ENCODE measurements at regions not wholly inside any gene's neighbourhood (a gene's known extent, or its start where the extent isn't known, plus 50 kb on each side); places are given as distances from the start of the nearest gene placed in this dataset.

DNA sequence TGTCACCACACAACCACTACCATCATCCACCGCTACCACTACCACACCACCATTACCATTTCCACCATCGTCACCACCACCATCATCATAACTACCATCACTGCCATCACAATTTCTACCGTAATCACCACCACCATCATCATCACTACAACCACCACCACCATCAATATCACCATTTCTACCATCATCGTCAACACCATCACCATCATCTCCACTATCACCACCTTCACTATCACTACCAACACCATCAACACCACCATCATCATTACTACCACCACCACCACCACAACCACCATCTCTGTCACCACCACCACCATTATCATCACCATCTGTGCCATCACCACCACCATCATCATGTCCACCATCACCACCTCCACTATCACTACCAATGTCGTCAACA is 524.5 kb upstream of the C16orf82 start:
- no peak overlapping the region for H3K4me2 ChIP-seq (ENCODE audit: unreplicated experiment)
- in situ Hi-C loops (cut with MboI), result no loop called here
- H3K9ac ChIP-seq, result no peak overlapping the region
- no peak for TF ChIP-seq EZH2 (IDR thresholded peaks at IDR 0.05; ENCODE audit: insufficient read depth, poor library complexity, severe bottlenecking)
- TF ChIP-seq EZH2phosphoT487 (IDR thresholded peaks at IDR 0.05; ENCODE audit: insufficient read depth, low read depth), result no peak
- no peaks in the 10 kb centered on the region for H3K9me2 ChIP-seq (ENCODE audit: insufficient read depth)
- no peaks in the 10 kb centered on the region for H3K27me3 ChIP-seq (replicated peaks; ENCODE audit: insufficient read depth)
- 51 to 55% methylated on average over 5 of the region's 5 CpGs for WGBS, 2 experiments (ENCODE audit: low coverage in 1 of 2, low lambda C conversion rate in 2 of 2, missing lambda C conversion rate in 2 of 2)
- H3K36me3 ChIP-seq (ENCODE audit: low read depth), result no peaks in the 10 kb centered on the region
- H3K27ac ChIP-seq, result no peak overlapping the region
- DNase-seq, result no peak
- no peak overlapping the region for H2AFZ ChIP-seq
- H3K79me2 ChIP-seq (ENCODE audit: insufficient read depth), result no peaks in the 10 kb centered on the region
- H4K20me1 ChIP-seq (ENCODE audit: insufficient read depth), result no peaks in the 10 kb centered on the region
- H3K9me3 ChIP-seq (ENCODE audit: low read depth), result no peaks in the 10 kb centered on the region
- H3F3A ChIP-seq (ENCODE audit: insufficient read depth), result no peaks in the 10 kb centered on the region
- H3K4me1 ChIP-seq (ENCODE audit: insufficient read depth), result no peaks in the 10 kb centered on the region
- H3K4me3 ChIP-seq, result no peak overlapping the region

DNA sequence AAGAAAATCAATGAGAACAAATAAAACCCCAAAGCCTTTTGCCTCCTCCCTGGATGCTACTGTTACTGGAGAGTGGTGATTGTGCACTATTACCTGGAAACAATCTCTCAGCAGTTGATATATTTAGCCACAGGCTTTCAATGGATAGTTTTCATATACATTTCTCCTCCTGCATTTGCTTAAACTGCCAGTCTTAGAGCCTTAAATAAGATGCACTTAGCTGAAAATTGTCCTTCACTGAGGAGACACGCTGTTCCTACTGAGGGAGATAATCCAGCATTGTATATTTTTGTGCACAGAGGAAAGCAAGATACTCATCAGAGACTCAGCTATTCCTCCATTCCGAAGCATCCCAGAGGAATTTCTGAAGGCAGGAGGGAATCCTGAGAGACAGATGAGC is 520.2 kb upstream of the C16orf82 start:
- no peaks in the 10 kb centered on the region for H3K4me1 ChIP-seq (ENCODE audit: insufficient read depth)
- H4K20me1 ChIP-seq (ENCODE audit: insufficient read depth), result no peaks in the 10 kb centered on the region
- no peak overlapping the region for H3K27ac ChIP-seq
- no peak overlapping the region for H2AFZ ChIP-seq
- TF ChIP-seq EZH2phosphoT487 (IDR thresholded peaks at IDR 0.05; ENCODE audit: insufficient read depth, low read depth), result no peak
- TF ChIP-seq EZH2 (IDR thresholded peaks at IDR 0.05; ENCODE audit: insufficient read depth, poor library complexity, severe bottlenecking), result no peak
- H3K4me2 ChIP-seq (ENCODE audit: unreplicated experiment), result no peak overlapping the region
- no peak for DNase-seq
- in situ Hi-C loops (cut with MboI), result no loop called here
- H3K9me3 ChIP-seq (ENCODE audit: low read depth), result no peaks in the 10 kb centered on the region
- no peaks in the 10 kb centered on the region for H3K36me3 ChIP-seq (ENCODE audit: low read depth)
- H3K9ac ChIP-seq, result no peak overlapping the region
- H3K9me2 ChIP-seq (ENCODE audit: insufficient read depth), result no peaks in the 10 kb centered on the region
- no peak overlapping the region for H3K4me3 ChIP-seq
- H3K79me2 ChIP-seq (ENCODE audit: insufficient read depth), result no peaks in the 10 kb centered on the region
- H3K27me3 ChIP-seq (replicated peaks; ENCODE audit: insufficient read depth), result no peaks in the 10 kb centered on the region
- no peaks in the 10 kb centered on the region for H3F3A ChIP-seq (ENCODE audit: insufficient read depth)
- WGBS, 2 experiments (ENCODE audit: low coverage in 1 of 2, low lambda C conversion rate in 2 of 2, missing lambda C conversion rate in 2 of 2), result 17 to 26% methylated on average over 2 of the region's 2 CpGs

DNA sequence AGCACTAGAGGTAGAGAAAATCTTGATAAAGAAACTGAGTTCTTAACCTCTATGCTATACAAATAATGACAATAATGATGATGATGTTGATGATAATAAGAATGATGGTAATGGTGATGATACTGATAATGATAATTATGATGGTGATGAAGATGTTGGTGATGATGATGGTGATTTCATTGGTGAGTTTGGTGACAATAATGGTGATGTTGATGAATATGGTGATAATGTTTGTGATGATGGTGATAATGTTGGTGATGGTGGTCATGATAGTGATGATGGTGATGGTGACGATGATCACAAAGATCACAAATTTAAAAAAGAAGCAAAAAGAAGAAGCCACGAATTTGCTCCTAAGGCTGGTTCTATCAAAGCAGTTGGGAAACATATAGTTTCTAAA is 519.0 kb upstream of the C16orf82 start:
- DNase-seq, result no peak
- TF ChIP-seq EZH2 (IDR thresholded peaks at IDR 0.05; ENCODE audit: insufficient read depth, poor library complexity, severe bottlenecking) (no peak), EZH2phosphoT487 (IDR thresholded peaks at IDR 0.05; ENCODE audit: insufficient read depth, low read depth) (no peak)
- Histone ChIP-seq H3K9me2 (ENCODE audit: insufficient read depth) (no peaks in the 10 kb centered on the region), H2AFZ (no peak overlapping the region), H3K9me3 (ENCODE audit: low read depth) (no peaks in the 10 kb centered on the region), H3K79me2 (ENCODE audit: insufficient read depth) (no peaks in the 10 kb centered on the region), H3K4me1 (ENCODE audit: insufficient read depth) (no peaks in the 10 kb centered on the region), H4K20me1 (ENCODE audit: insufficient read depth) (no peaks in the 10 kb centered on the region), H3F3A (ENCODE audit: insufficient read depth) (no peaks in the 10 kb centered on the region), H3K9ac (no peak overlapping the region), H3K27me3 (replicated peaks; ENCODE audit: insufficient read depth) (no peaks in the 10 kb centered on the region), H3K4me2 (ENCODE audit: unreplicated experiment) (no peak overlapping the region), H3K36me3 (ENCODE audit: low read depth) (no peaks in the 10 kb centered on the region), H3K4me3 (no peak overlapping the region), H3K27ac (no peak overlapping the region)
- WGBS, 2 experiments (ENCODE audit: low coverage in 1 of 2, low lambda C conversion rate in 2 of 2, missing lambda C conversion rate in 2 of 2), result 24 to 25% methylated on average over 2 of the region's 2 CpGs
- in situ Hi-C loops (cut with MboI), result no loop called here

DNA sequence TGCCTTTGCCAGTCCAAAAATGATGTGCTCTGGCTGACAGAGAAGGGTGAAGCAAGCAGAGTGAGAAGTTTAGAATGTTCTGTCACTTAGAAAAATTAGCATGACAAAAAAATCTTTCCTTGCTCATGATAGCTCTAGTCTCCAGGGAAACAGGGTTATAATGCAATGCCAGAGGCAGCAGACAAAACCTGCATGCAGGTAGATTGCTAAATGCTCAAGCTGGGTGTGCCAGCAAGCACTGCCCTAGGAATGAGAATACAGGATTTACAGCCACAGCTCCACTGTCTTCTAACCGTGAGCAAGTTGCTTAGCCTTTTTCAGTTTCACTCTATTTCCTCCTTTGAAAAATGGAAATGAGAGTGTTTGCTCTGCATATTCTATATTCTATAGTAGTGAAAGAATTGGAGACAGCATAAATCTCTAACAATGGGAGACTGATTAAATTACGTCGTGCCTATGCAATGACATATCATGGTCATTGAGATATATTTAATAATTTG is 516.6 kb upstream of the C16orf82 start:
- Histone ChIP-seq H3K36me3 (ENCODE audit: low read depth) (no peaks in the 10 kb centered on the region), H2AFZ (no peak overlapping the region), H3F3A (ENCODE audit: insufficient read depth) (no peaks in the 10 kb centered on the region), H3K4me2 (ENCODE audit: unreplicated experiment) (no peak overlapping the region), H3K27ac (no peak overlapping the region), H3K4me3 (no peak overlapping the region), H4K20me1 (ENCODE audit: insufficient read depth) (no peaks in the 10 kb centered on the region), H3K9me3 (ENCODE audit: low read depth) (no peaks in the 10 kb centered on the region), H3K9me2 (ENCODE audit: insufficient read depth) (no peaks in the 10 kb centered on the region), H3K79me2 (ENCODE audit: insufficient read depth) (no peaks in the 10 kb centered on the region), H3K27me3 (replicated peaks; ENCODE audit: insufficient read depth) (no peaks in the 10 kb centered on the region), H3K4me1 (ENCODE audit: insufficient read depth) (no peaks in the 10 kb centered on the region), H3K9ac (no peak overlapping the region)
- in situ Hi-C loops (cut with MboI), result no loop called here
- DNase-seq, result no peak
- WGBS, 2 experiments (ENCODE audit: low coverage in 1 of 2, low lambda C conversion rate in 2 of 2, missing lambda C conversion rate in 2 of 2), result 22 to 27% methylated on average over 3 of the region's 3 CpGs
- TF ChIP-seq EZH2 (IDR thresholded peaks at IDR 0.05; ENCODE audit: insufficient read depth, poor library complexity, severe bottlenecking), result no peak

DNA sequence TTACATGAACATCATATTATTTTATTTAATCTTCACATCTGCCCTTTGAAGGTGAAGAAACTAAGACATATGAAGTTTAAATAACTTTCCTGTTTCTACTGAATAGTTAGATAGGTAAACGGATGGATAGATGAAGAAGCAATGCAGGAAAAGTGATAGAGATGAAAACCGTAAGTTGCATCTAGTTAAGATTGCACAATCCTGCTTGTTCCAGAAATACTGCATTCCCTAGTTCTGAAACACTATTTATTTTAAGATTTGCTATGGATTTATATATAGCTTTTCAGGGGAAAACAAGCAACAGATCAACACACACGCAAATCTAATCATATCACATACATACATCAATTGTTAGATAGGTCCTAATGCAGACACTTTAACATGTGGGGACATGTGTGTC is 512.7 kb upstream of the C16orf82 start:
- no peaks in the 10 kb centered on the region for H3K27me3 ChIP-seq (replicated peaks; ENCODE audit: insufficient read depth)
- H3K4me3 ChIP-seq, result no peak overlapping the region
- no peaks in the 10 kb centered on the region for H3K4me1 ChIP-seq (ENCODE audit: insufficient read depth)
- no peaks in the 10 kb centered on the region for H3K36me3 ChIP-seq (ENCODE audit: low read depth)
- H3K4me2 ChIP-seq (ENCODE audit: unreplicated experiment), result no peak overlapping the region
- no peaks in the 10 kb centered on the region for H3F3A ChIP-seq (ENCODE audit: insufficient read depth)
- no peaks in the 10 kb centered on the region for H3K79me2 ChIP-seq (ENCODE audit: insufficient read depth)
- WGBS, 2 experiments (ENCODE audit: low coverage in 1 of 2, low lambda C conversion rate in 2 of 2, missing lambda C conversion rate in 2 of 2), result 40 to 58% methylated on average over 3 of the region's 3 CpGs
- H3K9ac ChIP-seq, result no peak overlapping the region
- no peak for DNase-seq
- in situ Hi-C loops (cut with MboI), result no loop called here
- no peak overlapping the region for H2AFZ ChIP-seq
- no peaks in the 10 kb centered on the region for H3K9me3 ChIP-seq (ENCODE audit: low read depth)
- no peaks in the 10 kb centered on the region for H4K20me1 ChIP-seq (ENCODE audit: insufficient read depth)
- H3K27ac ChIP-seq, result no peak overlapping the region
- TF ChIP-seq EZH2 (IDR thresholded peaks at IDR 0.05; ENCODE audit: insufficient read depth, poor library complexity, severe bottlenecking) (no peak), EZH2phosphoT487 (IDR thresholded peaks at IDR 0.05; ENCODE audit: insufficient read depth, low read depth) (no peak)
- H3K9me2 ChIP-seq (ENCODE audit: insufficient read depth), result no peaks in the 10 kb centered on the region
